ENCODE measurements at regions not wholly inside any gene's neighbourhood (a gene's known extent, or its start where the extent isn't known, plus 50 kb on each side); places are given as distances from the start of the nearest gene placed in this dataset.

DNA sequence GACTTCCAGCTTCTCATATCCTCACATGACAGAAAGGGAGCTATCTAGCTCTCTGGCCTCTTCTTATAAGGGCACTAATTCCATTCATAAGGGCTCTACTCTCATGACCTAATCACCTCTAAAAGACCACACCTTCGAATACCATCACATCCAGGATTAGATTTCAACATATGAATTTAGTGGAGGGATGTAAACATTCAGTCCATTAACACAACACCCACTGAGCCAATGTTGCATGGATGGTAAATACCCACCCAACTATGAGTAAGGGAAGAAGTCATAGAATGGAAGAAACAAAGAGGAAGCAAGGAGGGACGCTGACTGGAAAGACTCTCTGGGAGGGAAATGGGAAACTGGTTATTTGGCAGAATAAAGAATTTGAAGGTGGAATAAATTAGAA is 112.6 kb upstream of the CCDC112 start:
- H3K4me3 ChIP-seq (ENCODE audit: low read length) = no peak overlapping the region
- H3K9me3 ChIP-seq (ENCODE audit: control insufficient read depth, insufficient read depth, low read length) = no peaks in the 10 kb centered on the region
- no peak overlapping the region for H3K27ac ChIP-seq (ENCODE audit: low read length)
- no peak for DNase-seq (ENCODE audit: low read depth, low spot score)
- no peaks in the 10 kb centered on the region for H3K27me3 ChIP-seq (ENCODE audit: control insufficient read depth, insufficient read depth, low read length)
- no peaks in the 10 kb centered on the region for H3K4me1 ChIP-seq (ENCODE audit: control insufficient read depth, insufficient read depth, low read length)
- no CpG with 5 or more reads among the region's 2 CpGs for WGBS (ENCODE audit: insufficient coverage, insufficient read length)
- no peaks in the 10 kb centered on the region for H3K36me3 ChIP-seq (ENCODE audit: control insufficient read depth, insufficient read depth, low read length)

- no peak overlapping the region for H3K27ac ChIP-seq (ENCODE audit: low read length)
- H3K27me3 ChIP-seq (ENCODE audit: control insufficient read depth, insufficient read depth, low read length) = no peaks in the 10 kb centered on the region
- WGBS (ENCODE audit: insufficient coverage, insufficient read length) = no CpG with 5 or more reads among the region's 1 CpG
- no peak overlapping the region for H3K4me3 ChIP-seq (ENCODE audit: low read length)
- H3K9me3 ChIP-seq (ENCODE audit: control insufficient read depth, insufficient read depth, low read length) = no peaks in the 10 kb centered on the region
- no peak for DNase-seq (ENCODE audit: low read depth, low spot score)
- no peaks in the 10 kb centered on the region for H3K4me1 ChIP-seq (ENCODE audit: control insufficient read depth, insufficient read depth, low read length)
- H3K36me3 ChIP-seq (ENCODE audit: control insufficient read depth, insufficient read depth, low read length) = no peaks in the 10 kb centered on the region
These were observed 106.5 kb upstream of the CCDC112 start for GRCh38 chr5:115402822-115403577.

GRCh38 chr5:115402092-115402491 is 105.6 kb upstream of the CCDC112 start:
- no peaks in the 10 kb centered on the region for H3K36me3 ChIP-seq (ENCODE audit: control insufficient read depth, insufficient read depth, low read length)
- no peaks in the 10 kb centered on the region for H3K9me3 ChIP-seq (ENCODE audit: control insufficient read depth, insufficient read depth, low read length)
- H3K27ac ChIP-seq (ENCODE audit: low read length) = no peak overlapping the region
- DNase-seq (ENCODE audit: low read depth, low spot score) = no peak
- H3K4me1 ChIP-seq (ENCODE audit: control insufficient read depth, insufficient read depth, low read length) = no peaks in the 10 kb centered on the region
- H3K4me3 ChIP-seq (ENCODE audit: low read length) = no peak overlapping the region
- H3K27me3 ChIP-seq (ENCODE audit: control insufficient read depth, insufficient read depth, low read length) = no peaks in the 10 kb centered on the region
- WGBS (ENCODE audit: insufficient coverage, insufficient read length) = no CpG with 5 or more reads among the region's 4 CpGs

GRCh38 chr5:115398719-115399118 is 102.3 kb upstream of the CCDC112 start:
- no peak for DNase-seq (ENCODE audit: low read depth, low spot score)
- Histone ChIP-seq H3K9me3 (ENCODE audit: control insufficient read depth, insufficient read depth, low read length) (no peaks in the 10 kb centered on the region), H3K36me3 (ENCODE audit: control insufficient read depth, insufficient read depth, low read length) (no peaks in the 10 kb centered on the region), H3K4me1 (ENCODE audit: control insufficient read depth, insufficient read depth, low read length) (no peaks in the 10 kb centered on the region), H3K27ac (ENCODE audit: low read length) (no peak overlapping the region), H3K4me3 (ENCODE audit: low read length) (no peak overlapping the region), H3K27me3 (ENCODE audit: control insufficient read depth, insufficient read depth, low read length) (no peaks in the 10 kb centered on the region)
- no CpG with 5 or more reads among the region's 1 CpG for WGBS (ENCODE audit: insufficient coverage, insufficient read length)

DNA sequence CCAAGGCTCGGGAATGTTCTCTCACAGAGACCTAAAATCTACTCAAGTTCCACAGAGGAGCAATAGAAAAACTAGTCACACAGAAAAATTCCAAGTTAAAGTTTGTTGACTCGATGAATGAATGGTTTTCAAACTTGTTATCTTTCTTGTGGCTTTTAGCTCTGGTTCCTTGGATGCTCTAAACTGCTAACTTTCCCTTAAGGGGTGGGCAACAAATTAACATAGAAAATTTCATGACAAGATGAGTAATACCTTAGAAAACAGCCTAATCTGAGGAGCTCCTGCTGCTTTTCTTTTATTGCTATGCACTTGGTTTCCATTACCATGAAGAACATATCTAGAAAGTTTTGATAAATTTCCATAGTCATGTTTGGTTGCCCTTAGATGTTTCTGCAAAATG is 100.2 kb upstream of the CCDC112 start:
- Histone ChIP-seq H3K27ac (ENCODE audit: low read length) (no peak overlapping the region), H3K36me3 (ENCODE audit: control insufficient read depth, insufficient read depth, low read length) (no peaks in the 10 kb centered on the region), H3K9me3 (ENCODE audit: control insufficient read depth, insufficient read depth, low read length) (no peaks in the 10 kb centered on the region), H3K4me3 (ENCODE audit: low read length) (no peak overlapping the region), H3K27me3 (ENCODE audit: control insufficient read depth, insufficient read depth, low read length) (no peaks in the 10 kb centered on the region), H3K4me1 (ENCODE audit: control insufficient read depth, insufficient read depth, low read length) (no peaks in the 10 kb centered on the region)
- no CpG with 5 or more reads among the region's 2 CpGs for WGBS (ENCODE audit: insufficient coverage, insufficient read length)
- no peak for DNase-seq (ENCODE audit: low read depth, low spot score)

GRCh38 chr5:115396081-115396480 is 99.6 kb upstream of the CCDC112 start:
- no peak overlapping the region for H3K27ac ChIP-seq (ENCODE audit: low read length)
- no peak for DNase-seq (ENCODE audit: low read depth, low spot score)
- WGBS (ENCODE audit: insufficient coverage, insufficient read length) = 100% methylated on average over 1 of the region's 2 CpGs

GRCh38 chr5:115394531-115394930 is 98.1 kb upstream of the CCDC112 start:
- Histone ChIP-seq H3K27ac (ENCODE audit: low read length) (no peak overlapping the region), H3K4me1 (ENCODE audit: control insufficient read depth, insufficient read depth, low read length) (0 out of 2 replicates have a peak, but pooled peaks cover 1% of the 10 kb centered on the region), H3K9me3 (ENCODE audit: control insufficient read depth, insufficient read depth, low read length) (no peaks in the 10 kb centered on the region), H3K36me3 (ENCODE audit: control insufficient read depth, insufficient read depth, low read length) (no peaks in the 10 kb centered on the region), H3K4me3 (ENCODE audit: low read length) (no peak overlapping the region), H3K27me3 (ENCODE audit: control insufficient read depth, insufficient read depth, low read length) (no peaks in the 10 kb centered on the region)
- no CpG with 5 or more reads among the region's 3 CpGs for WGBS (ENCODE audit: insufficient coverage, insufficient read length)
- no peak for DNase-seq (ENCODE audit: low read depth, low spot score)

More at GRCh38 chr5:115396081-115396480, 99.6 kb upstream of the CCDC112 start:
- H3K4me3 ChIP-seq (ENCODE audit: low read length) = no peak overlapping the region
- no peaks in the 10 kb centered on the region for H3K27me3 ChIP-seq (ENCODE audit: control insufficient read depth, insufficient read depth, low read length)
- no peaks in the 10 kb centered on the region for H3K4me1 ChIP-seq (ENCODE audit: control insufficient read depth, insufficient read depth, low read length)
- no peaks in the 10 kb centered on the region for H3K9me3 ChIP-seq (ENCODE audit: control insufficient read depth, insufficient read depth, low read length)
- no peaks in the 10 kb centered on the region for H3K36me3 ChIP-seq (ENCODE audit: control insufficient read depth, insufficient read depth, low read length)

DNA sequence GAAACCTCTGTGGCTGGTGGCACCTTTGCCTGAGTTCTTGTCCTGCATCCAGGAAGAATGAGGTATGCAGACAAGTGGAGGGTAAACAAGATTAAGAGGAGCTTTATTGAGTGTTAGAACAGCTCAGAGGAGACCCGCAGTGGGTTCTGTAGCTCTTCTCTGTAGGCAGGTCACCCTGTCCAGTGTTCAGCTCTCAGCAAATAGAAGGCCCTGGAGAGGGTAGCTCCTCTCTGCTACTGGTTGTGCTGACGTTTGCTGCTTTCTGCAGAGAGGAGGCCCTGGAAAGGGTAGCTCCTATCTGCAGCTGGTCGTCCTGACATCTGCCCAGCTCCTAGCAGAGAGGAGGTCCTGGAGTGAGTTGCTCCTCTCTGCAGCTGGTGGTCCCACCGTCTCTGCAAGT is 96.8 kb upstream of the CCDC112 start:
- DNase-seq (ENCODE audit: low read depth, low spot score) = no peak
- no peaks in the 10 kb centered on the region for H3K36me3 ChIP-seq (ENCODE audit: control insufficient read depth, insufficient read depth, low read length)
- no peak overlapping the region for H3K4me3 ChIP-seq (ENCODE audit: low read length)
- 0 out of 2 replicates have a peak, but pooled peaks cover 1% of the 10 kb centered on the region for H3K4me1 ChIP-seq (ENCODE audit: control insufficient read depth, insufficient read depth, low read length)
- H3K27me3 ChIP-seq (ENCODE audit: control insufficient read depth, insufficient read depth, low read length) = no peaks in the 10 kb centered on the region
- WGBS (ENCODE audit: insufficient coverage, insufficient read length) = no CpG with 5 or more reads among the region's 4 CpGs
- no peak overlapping the region for H3K27ac ChIP-seq (ENCODE audit: low read length)
- H3K9me3 ChIP-seq (ENCODE audit: control insufficient read depth, insufficient read depth, low read length) = no peaks in the 10 kb centered on the region

DNA sequence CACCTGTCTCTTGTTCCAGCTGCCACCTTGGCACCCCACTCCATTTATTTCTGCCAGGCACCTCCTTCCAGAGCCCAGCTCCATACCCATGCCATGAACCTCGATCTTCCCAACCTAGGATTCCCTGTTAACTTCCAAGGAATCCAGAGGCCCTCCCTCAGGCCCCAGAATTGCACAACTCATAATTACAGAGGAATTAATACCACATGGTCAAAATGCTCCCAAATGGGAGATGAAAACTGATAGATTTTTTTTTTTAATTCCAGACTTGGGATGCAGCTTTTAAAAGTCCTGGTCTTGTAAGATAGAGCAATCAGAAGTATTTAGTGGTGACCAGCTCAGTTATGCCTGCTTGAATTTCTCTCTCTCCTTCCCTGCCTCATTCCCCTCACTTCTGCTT is 96.2 kb upstream of the CCDC112 start:
- Histone ChIP-seq H3K4me3 (ENCODE audit: low read length) (no peak overlapping the region), H3K27ac (ENCODE audit: low read length) (no peak overlapping the region)

DNA sequence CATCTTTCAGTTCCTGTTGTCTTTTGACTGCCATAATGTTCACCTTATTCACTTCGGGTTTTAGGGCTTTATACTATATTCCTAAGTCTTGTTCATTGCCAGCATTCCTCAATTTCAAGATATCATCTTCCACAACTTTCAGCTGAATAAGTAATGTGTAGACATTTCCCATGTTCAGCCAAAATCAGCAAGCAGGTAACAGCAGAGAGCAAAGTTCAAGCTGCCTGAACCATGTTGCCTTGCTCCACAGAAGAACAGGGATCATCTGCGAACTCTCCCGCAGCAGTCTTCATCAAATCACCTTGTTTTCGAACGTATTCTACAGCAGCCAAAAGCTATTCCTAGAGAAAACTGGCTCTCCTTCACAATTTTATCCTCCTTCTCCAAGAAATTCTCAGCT is 95.3 kb upstream of the CCDC112 start:
- Histone ChIP-seq H3K27ac (ENCODE audit: low read length) (no peak overlapping the region), H3K4me3 (ENCODE audit: low read length) (no peak overlapping the region), H3K9me3 (ENCODE audit: control insufficient read depth, insufficient read depth, low read length) (no peaks in the 10 kb centered on the region), H3K4me1 (ENCODE audit: control insufficient read depth, insufficient read depth, low read length) (0 out of 2 replicates have a peak, but pooled peaks cover 1% of the 10 kb centered on the region), H3K36me3 (ENCODE audit: control insufficient read depth, insufficient read depth, low read length) (no peaks in the 10 kb centered on the region), H3K27me3 (ENCODE audit: control insufficient read depth, insufficient read depth, low read length) (no peaks in the 10 kb centered on the region)
- no peak for DNase-seq (ENCODE audit: low read depth, low spot score)
- no CpG with 5 or more reads among the region's 5 CpGs for WGBS (ENCODE audit: insufficient coverage, insufficient read length)

More for the DNA sequence above, 96.2 kb upstream of the CCDC112 start:
- H3K27me3 ChIP-seq (ENCODE audit: control insufficient read depth, insufficient read depth, low read length) = no peaks in the 10 kb centered on the region
- 0 out of 2 replicates have a peak, but pooled peaks cover 1% of the 10 kb centered on the region for H3K4me1 ChIP-seq (ENCODE audit: control insufficient read depth, insufficient read depth, low read length)
- H3K36me3 ChIP-seq (ENCODE audit: control insufficient read depth, insufficient read depth, low read length) = no peaks in the 10 kb centered on the region
- no peak for DNase-seq (ENCODE audit: low read depth, low spot score)
- no CpG with 5 or more reads among the region's 1 CpG for WGBS (ENCODE audit: insufficient coverage, insufficient read length)
- H3K9me3 ChIP-seq (ENCODE audit: control insufficient read depth, insufficient read depth, low read length) = no peaks in the 10 kb centered on the region

Data from iPS DF 6.9 (cell line).